IMR-90 (cell line): ENCODE measurements at regions not wholly inside any gene's neighbourhood (a gene's known extent, or its start where the extent isn't known, plus 50 kb on each side); places are given as distances from the start of the nearest gene placed in this dataset.
A peak's percentile ranks its signal among the peaks of the same experiment; 100 is the strongest.

Source experiments
- ATAC-seq: fragments of 200-7000 bp; cut with Tn5 transposase; 2 replicates; pipeline ENCODE4 v1.9.1; 2020; ENCODE audit warnings: low read depth, mild to moderate bottlenecking, moderate library complexity
- BruUV-seq: library from RNA; stranded (reverse); fragments of 400-500 nt; replicated peaks from 2 replicates; lab custom pipeline; 2021; lab: Mats Ljungman, UMichigan
- CTCF ChIA-PET: fragments of 300-600 bp; formaldehyde crosslinking; extraction: SDS; loops from one replicate; lab custom pipeline; 2021; ENCODE audit warnings: antibody characterized with exemption; lab: Yijun Ruan, JAX
- POLR2A ChIA-PET: fragments of 300-600 bp; sonication (Branson Sonifier 250); formaldehyde crosslinking; loops from one replicate; lab custom pipeline; 2022; ENCODE audit warnings: antibody characterized with exemption; ENCODE audit not compliant: unreplicated experiment; lab: Charles Lee
- DNase-seq: peaks from one replicate; pipeline ENCODE4 v3.0.0; 2013
- H2AFZ ChIP-seq: replicated peaks from 2 replicates; pipeline ENCODE3; 2013; ENCODE audit warnings: low read length, mild to moderate bottlenecking; ENCODE audit not compliant: poor library complexity
- H2AK5ac ChIP-seq: 2 replicates; pipeline ENCODE4 v1.6.1; 2013; ENCODE audit warnings: low read depth, low read length, inconsistent platforms
- H2AK9ac ChIP-seq: replicated peaks from 2 replicates; pipeline ENCODE3; 2013; ENCODE audit warnings: mild to moderate bottlenecking, low read depth, low read length, moderate library complexity; ENCODE audit not compliant: poor library complexity
- H2BK120ac ChIP-seq: 2 replicates; pipeline ENCODE4 v1.6.1; 2013; ENCODE audit warnings: low read depth, low read length, inconsistent platforms
- H2BK15ac ChIP-seq: 3 replicates; pipeline ENCODE4 v1.6.1; 2013; ENCODE audit warnings: low read depth, low read length, inconsistent platforms
- H2BK20ac ChIP-seq: 2 replicates; pipeline ENCODE4 v1.6.1; 2013; ENCODE audit warnings: low read depth, mild to moderate bottlenecking, inconsistent platforms, low read length, moderate library complexity
- H2BK5ac ChIP-seq: 2 replicates; pipeline ENCODE4 v1.6.1; 2013; ENCODE audit warnings: mild to moderate bottlenecking, low read depth, low read length, inconsistent platforms; ENCODE audit not compliant: poor library complexity, severe bottlenecking
- H3K14ac ChIP-seq: replicated peaks from 2 replicates; pipeline ENCODE4 v1.6.1; 2013; ENCODE audit warnings: low read depth, low read length, inconsistent platforms
- H3K18ac ChIP-seq: 2 replicates; pipeline ENCODE4 v1.6.1; 2013; ENCODE audit warnings: low read depth, low read length, control low read depth
- H3K23ac ChIP-seq: 2 replicates; pipeline ENCODE4 v1.6.1; 2013; ENCODE audit warnings: low read depth, low read length, inconsistent platforms
- H3K27ac ChIP-seq: 2 replicates; pipeline ENCODE4 v1.5.1; 2013; ENCODE audit warnings: mild to moderate bottlenecking, control low read depth, low read length; ENCODE audit not compliant: insufficient read depth
- H3K27me3 ChIP-seq: 2 replicates; pipeline ENCODE4 v1.6.1; 2013; ENCODE audit warnings: low read length; ENCODE audit not compliant: control insufficient read depth, insufficient read depth
- H3K36me3 ChIP-seq: 2 replicates; pipeline ENCODE4 v1.6.1; 2013; ENCODE audit warnings: low read length, mixed read lengths; ENCODE audit not compliant: control insufficient read depth, insufficient read depth
- H3K4ac ChIP-seq: 2 replicates; pipeline ENCODE4 v1.6.1; 2013; ENCODE audit warnings: low read depth, low read length, inconsistent platforms
- H3K4me1 ChIP-seq: 2 replicates; pipeline ENCODE4 v1.6.1; 2013; ENCODE audit warnings: low read length, mixed read lengths; ENCODE audit not compliant: control insufficient read depth, insufficient read depth
- H3K4me2 ChIP-seq: 2 replicates; pipeline ENCODE4 v1.6.1; 2013; ENCODE audit warnings: low read depth, mild to moderate bottlenecking, control low read depth, low read length, moderate library complexity
- H3K4me3 ChIP-seq: 2 replicates; pipeline ENCODE4 v1.5.1; 2013; ENCODE audit warnings: low read depth, mild to moderate bottlenecking, control low read depth, low read length, moderate library complexity; ENCODE audit not compliant: insufficient read depth
- H3K56ac ChIP-seq: 2 replicates; pipeline ENCODE4 v1.6.1; 2013; ENCODE audit warnings: low read length, inconsistent platforms; ENCODE audit not compliant: insufficient read depth; ENCODE audit errors: extremely low read depth
- H3K79me1 ChIP-seq, 2 experiments: 2 replicates each; pipeline ENCODE4 v1.6.1; 2013; ENCODE audit warnings: low read length in 2 of 2, inconsistent platforms in 1 of 2, low read depth in 1 of 2
- H3K9ac ChIP-seq: 2 replicates; pipeline ENCODE4 v1.6.1; 2013; ENCODE audit warnings: low read depth, low read length, control low read depth
- H3K9me1 ChIP-seq: 2 replicates; pipeline ENCODE4 v1.6.1; 2013; ENCODE audit warnings: low read length, inconsistent platforms; ENCODE audit not compliant: insufficient read depth
- H3K9me3 ChIP-seq: 2 replicates; pipeline ENCODE4 v1.6.1; 2013; ENCODE audit warnings: low read length; ENCODE audit not compliant: control insufficient read depth, insufficient read depth
- H4K20me1 ChIP-seq: 2 replicates; pipeline ENCODE4 v1.6.1; 2013; ENCODE audit warnings: low read length, inconsistent platforms; ENCODE audit not compliant: insufficient read depth
- H4K5ac ChIP-seq: 2 replicates; pipeline ENCODE4 v1.6.1; 2013; ENCODE audit warnings: mild to moderate bottlenecking, low read depth, low read length, control low read depth
- H4K8ac ChIP-seq, 2 experiments: 2 replicates each; pipeline ENCODE4 v1.6.1; 2013; ENCODE audit warnings: low read depth in 2 of 2, low read length in 2 of 2, control low read depth in 1 of 2, inconsistent platforms in 1 of 2
- H4K91ac ChIP-seq: 2 replicates; pipeline ENCODE4 v1.6.1; 2013; ENCODE audit warnings: low read depth, low read length, inconsistent platforms; ENCODE audit not compliant: insufficient read depth
- CHD1 ChIP-seq: IDR thresholded peaks from 2 replicates; pipeline ENCODE4 v1.6.1; 2012; ENCODE audit warnings: low read depth, low read length, improper control_type of control experiment
- FOS ChIP-seq: fragments of 150-350 bp; IDR thresholded peaks from 2 replicates; pipeline ENCODE4 v1.6.1; 2016; ENCODE audit warnings: low read depth, low read length
- RFX5 ChIP-seq: IDR thresholded peaks from 2 replicates; pipeline ENCODE4 v1.8.0; 2012; ENCODE audit warnings: low read depth, mild to moderate bottlenecking, low read length, moderate library complexity
- SMC3 ChIP-seq: fragments of 150-350 bp; IDR thresholded peaks from 2 replicates; pipeline ENCODE4 v1.6.1; 2016; ENCODE audit warnings: low read depth, mild to moderate bottlenecking, antibody characterized with exemption, low read length, moderate library complexity
- WGBS, 2 experiments: methylation state at CpG; one replicate each; pipeline versions ENCODE4 v1.1.5 to v1.1.7; 2013; ENCODE audit warnings: missing lambda C conversion rate in 2 of 2; ENCODE audit not compliant: insufficient read length in 1 of 2; ENCODE audit errors: extremely low coverage in 2 of 2; 5-methylcytosine and 5-hydroxymethylcytosine counted together
- dilution Hi-C: fragments of 300-500 bp; cut with HindIII; formaldehyde crosslinking; loops from one replicate; pipeline ENCODE4 v1.14.3; 2018; ENCODE audit warnings: low sequenced_read_pairs; ENCODE audit not compliant: unreplicated experiment
- in situ Hi-C: fragments of 300-500 bp; cut with MboI; formaldehyde crosslinking; loops from 3 replicates; pipeline ENCODE4 v1.14.3; 2019; ENCODE audit warnings: low sequenced_read_pairs, inconsistent platforms, mixed read lengths
- intact Hi-C: fragments of 100-400 bp; cut with micrococcal nuclease; formaldehyde crosslinking; loops from 2 replicates; pipeline ENCODE4 v1.10.0; 2022

- intact Hi-C loops = no loop called here
- CTCF ChIA-PET = interaction anchor here (0.9 kb wide), 1 partner anchor 9 kb away, joined by 4 read pairs; no protein-coding TSS in a partner anchor
Measured at GRCh38 chr1:193905288-193906085, 719.1 kb upstream of the B3GALT2 start.

More at GRCh38 chr1:193905288-193906085, 719.1 kb upstream of the B3GALT2 start:
- Histone ChIP-seq H3K79me1 (no peaks in the 10 kb centered on the region), H2BK120ac (no peak overlapping the region), H3K4ac (no peak overlapping the region), H3K36me3 (no peaks in the 10 kb centered on the region), H4K8ac (no peak overlapping the region), H3K4me1 (no peaks in the 10 kb centered on the region), H3K56ac (no peak overlapping the region), H3K9me3 (no peaks in the 10 kb centered on the region), H3K18ac (no peak overlapping the region), H2BK15ac (no peak overlapping the region), H3K9ac (no peak overlapping the region), H2AK9ac (no peak overlapping the region), H4K91ac (no peak overlapping the region), H2BK20ac (no peak overlapping the region), H2BK5ac (no peak overlapping the region), H2AFZ (no peak overlapping the region), H3K27ac (no peak overlapping the region), H4K20me1 (no peaks in the 10 kb centered on the region), H4K5ac (no peak overlapping the region), H3K4me3 (no peak overlapping the region), H3K23ac (no peak overlapping the region), H3K27me3 (no peaks in the 10 kb centered on the region), H3K14ac (no peak overlapping the region), H3K4me2 (no peak overlapping the region), H3K9me1 (no peaks in the 10 kb centered on the region), H2AK5ac (no peak overlapping the region)
- POLR2A ChIA-PET = no interaction called here
- in situ Hi-C loops (no loop called here), dilution Hi-C loops (no loop called here)
- WGBS, 2 experiments = 100% methylated on average over 1 of the region's 5 CpGs; no CpG with 5 or more reads in 1 of the 2 experiments
- no TSS peak for BruUV-seq
- no peak for ATAC-seq
- no peak for TF ChIP-seq CHD1
- no peak for TF ChIP-seq FOS
- no peak for TF ChIP-seq RFX5
- TF ChIP-seq SMC3 = no peak
- DNase-seq = peak; percentile 36
